Liver (tissue), 8 donors: ENCODE measurements at regions not wholly inside any gene's neighbourhood (a gene's known extent, or its start where the extent isn't known, plus 50 kb on each side); places are given as distances from the start of the nearest gene placed in this dataset.
A peak's percentile ranks its signal among the peaks of the same experiment; 100 is the strongest.

ENCODE experiments used
- DNase-seq: peaks from one replicate; pipeline ENCODE4 v3.0.0-alpha.2; 2017; ENCODE audit warnings: low spot score
- H3K27ac ChIP-seq, 2 donors: one replicate each; pipeline ENCODE4 v1.7.0; 2013; ENCODE audit warnings: inconsistent platforms in 2 of 2, low read length in 2 of 2, control low read depth in 1 of 2, low read depth in 1 of 2, mild to moderate bottlenecking in 1 of 2
- H3K27me3 ChIP-seq, 4 donors: one replicate each; pipeline versions ENCODE4 v1.6.1 to v1.7.0; 2013; ENCODE audit warnings: low read length in 3 of 4, inconsistent platforms in 1 of 4, mild to moderate bottlenecking in 1 of 4, moderate library complexity in 1 of 4; ENCODE audit not compliant: control insufficient read depth in 4 of 4, insufficient read depth in 4 of 4
- H3K36me3 ChIP-seq, 4 donors: one replicate each; pipeline versions ENCODE4 v1.6.1 to v1.7.0; 2013; ENCODE audit warnings: low read length in 3 of 4, mild to moderate bottlenecking in 3 of 4, low read depth in 1 of 4, moderate library complexity in 1 of 4; ENCODE audit not compliant: control insufficient read depth in 4 of 4, insufficient read depth in 3 of 4
- H3K4me1 ChIP-seq, 4 donors: one replicate each; pipeline versions ENCODE4 v1.6.1 to v1.7.0; 2013; ENCODE audit warnings: low read length in 3 of 4, mild to moderate bottlenecking in 3 of 4, moderate library complexity in 1 of 4; ENCODE audit not compliant: control insufficient read depth in 4 of 4, insufficient read depth in 4 of 4
- H3K4me3 ChIP-seq, 3 donors: one replicate each; pipeline versions ENCODE4 v1.6.1 to v1.7.0; 2013; ENCODE audit warnings: low read length in 3 of 3, control low read depth in 1 of 3, low read depth in 1 of 3, mild to moderate bottlenecking in 1 of 3
- H3K9ac ChIP-seq, 2 donors: one replicate each; pipeline ENCODE4 v1.7.0; 2013; ENCODE audit warnings: low read length in 2 of 2, mild to moderate bottlenecking in 2 of 2, moderate library complexity in 2 of 2, control low read depth in 1 of 2, low read depth in 1 of 2
- H3K9me3 ChIP-seq, 4 donors: one replicate each; pipeline versions ENCODE4 v1.6.1 to v1.7.0; 2013; ENCODE audit warnings: low read length in 3 of 4; ENCODE audit not compliant: control insufficient read depth in 4 of 4
- EGR1 ChIP-seq, 2 donors: IDR thresholded peaks; 2 replicates each; pipeline ENCODE4 v1.6.1; 2016 to 2018; ENCODE audit warnings: antibody characterized with exemption in 2 of 2, low read depth in 2 of 2
- FOXA1 ChIP-seq: IDR thresholded peaks from 2 replicates; pipeline ENCODE4 v1.6.1; 2016; ENCODE audit warnings: antibody characterized with exemption
- FOXA2 ChIP-seq: IDR thresholded peaks from 2 replicates; pipeline ENCODE4 v1.6.1; 2016; ENCODE audit warnings: antibody characterized with exemption
- GABPA ChIP-seq, 2 donors: IDR thresholded peaks in 1 of 2; conservative IDR thresholded peaks in 1 of 2; 2 replicates each; pipeline ENCODE4 v1.6.1; 2016; ENCODE audit warnings: antibody characterized with exemption in 2 of 2, mild to moderate bottlenecking in 1 of 2, moderate library complexity in 1 of 2
- HNF4A ChIP-seq, 2 donors: conservative IDR thresholded peaks; 2 replicates each; pipeline ENCODE4 v1.6.1; 2016; ENCODE audit warnings: antibody characterized with exemption in 2 of 2, mild to moderate bottlenecking in 2 of 2
- HNF4G ChIP-seq: IDR thresholded peaks from 2 replicates; pipeline ENCODE4 v1.6.1; 2016; ENCODE audit warnings: antibody characterized with exemption
- JUND ChIP-seq, 2 donors: IDR thresholded peaks; 2 replicates each; pipeline ENCODE4 v1.6.1; 2016; ENCODE audit warnings: antibody characterized with exemption in 2 of 2
- NR2F2 ChIP-seq: IDR thresholded peaks from 2 replicates; pipeline ENCODE4 v1.6.1; 2016; ENCODE audit warnings: antibody characterized with exemption
- RAD21 ChIP-seq, 2 donors: IDR thresholded peaks; 2 replicates each; pipeline ENCODE4 v1.6.1; 2016; ENCODE audit warnings: antibody characterized with exemption in 2 of 2, mild to moderate bottlenecking in 2 of 2
- RXRA ChIP-seq, 2 donors: IDR thresholded peaks; 2 replicates each; pipeline ENCODE4 v1.6.1; 2017 to 2018; ENCODE audit warnings: antibody characterized with exemption in 2 of 2, mild to moderate bottlenecking in 1 of 2
- SP1 ChIP-seq: IDR thresholded peaks from 2 replicates; pipeline ENCODE4 v1.6.1; 2018; ENCODE audit warnings: antibody characterized with exemption, mild to moderate bottlenecking
- TAF1 ChIP-seq: conservative IDR thresholded peaks from 2 replicates; pipeline ENCODE4 v1.6.1; 2016; ENCODE audit warnings: antibody characterized with exemption, mild to moderate bottlenecking
- YY1 ChIP-seq: IDR thresholded peaks from 2 replicates; pipeline ENCODE4 v1.6.1; 2016; ENCODE audit warnings: antibody characterized with exemption, mild to moderate bottlenecking
- ZBTB33 ChIP-seq: IDR thresholded peaks from 2 replicates; pipeline ENCODE4 v1.6.1; 2016; ENCODE audit warnings: antibody characterized with exemption
- whole genome bisulfite sequencing: extraction: QIAGEN DNeasy Blood & Tissue Kit; methylation state at CpG from one replicate; pipeline ENCODE4 v1.1.7; 2013; 5-methylcytosine and 5-hydroxymethylcytosine counted together
- TF ChIP-seq, protein P1 (sequence below): fragments of 150-350 bp; IDR thresholded peaks from 2 replicates; pipeline ENCODE4 v1.5.1; 2017; ENCODE audit warnings: improper control_type of control experiment, low read depth, low read length; ENCODE audit not compliant: missing input control
- TF ChIP-seq, protein P2 (sequence below): IDR thresholded peaks from 2 replicates; pipeline ENCODE4 v1.6.1; 2016; ENCODE audit warnings: antibody characterized with exemption, mild to moderate bottlenecking
- TF ChIP-seq, protein P3 (sequence below): IDR thresholded peaks from 2 replicates; pipeline ENCODE4 v1.6.1; 2016; ENCODE audit warnings: antibody characterized with exemption
- TF ChIP-seq, protein P4 (sequence below): IDR thresholded peaks from 2 replicates; pipeline ENCODE4 v1.6.1; 2016; ENCODE audit warnings: antibody characterized with exemption
- donor health status: healthy.
- donor health status: healthy.
- donor health status: healthy.
- donor health status: healthy.
- donor health status: healthy.

- no peaks in the 10 kb centered on the region for H3K27me3 ChIP-seq
- 44% methylated on average over 1 of the region's 1 CpG for WGBS
- no peak overlapping the region for H3K9ac ChIP-seq
- TF ChIP-seq GABPA (IDR thresholded peaks at IDR 0.05 in 1 of 2, conservative IDR thresholded peaks at IDR 0.05 in 1 of 2) = no peak
- no peak for TF ChIP-seq HNF4G
- TF ChIP-seq EGR1 (IDR thresholded peaks at IDR 0.05; ENCODE audit: low read depth in 2 of 2) = no peak
- no peak for TF ChIP-seq RXRA (IDR thresholded peaks at IDR 0.05)
- TF ChIP-seq, protein P1, sequence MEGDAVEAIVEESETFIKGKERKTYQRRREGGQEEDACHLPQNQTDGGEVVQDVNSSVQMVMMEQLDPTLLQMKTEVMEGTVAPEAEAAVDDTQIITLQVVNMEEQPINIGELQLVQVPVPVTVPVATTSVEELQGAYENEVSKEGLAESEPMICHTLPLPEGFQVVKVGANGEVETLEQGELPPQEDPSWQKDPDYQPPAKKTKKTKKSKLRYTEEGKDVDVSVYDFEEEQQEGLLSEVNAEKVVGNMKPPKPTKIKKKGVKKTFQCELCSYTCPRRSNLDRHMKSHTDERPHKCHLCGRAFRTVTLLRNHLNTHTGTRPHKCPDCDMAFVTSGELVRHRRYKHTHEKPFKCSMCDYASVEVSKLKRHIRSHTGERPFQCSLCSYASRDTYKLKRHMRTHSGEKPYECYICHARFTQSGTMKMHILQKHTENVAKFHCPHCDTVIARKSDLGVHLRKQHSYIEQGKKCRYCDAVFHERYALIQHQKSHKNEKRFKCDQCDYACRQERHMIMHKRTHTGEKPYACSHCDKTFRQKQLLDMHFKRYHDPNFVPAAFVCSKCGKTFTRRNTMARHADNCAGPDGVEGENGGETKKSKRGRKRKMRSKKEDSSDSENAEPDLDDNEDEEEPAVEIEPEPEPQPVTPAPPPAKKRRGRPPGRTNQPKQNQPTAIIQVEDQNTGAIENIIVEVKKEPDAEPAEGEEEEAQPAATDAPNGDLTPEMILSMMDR = no peak
- TF ChIP-seq, protein P2, sequence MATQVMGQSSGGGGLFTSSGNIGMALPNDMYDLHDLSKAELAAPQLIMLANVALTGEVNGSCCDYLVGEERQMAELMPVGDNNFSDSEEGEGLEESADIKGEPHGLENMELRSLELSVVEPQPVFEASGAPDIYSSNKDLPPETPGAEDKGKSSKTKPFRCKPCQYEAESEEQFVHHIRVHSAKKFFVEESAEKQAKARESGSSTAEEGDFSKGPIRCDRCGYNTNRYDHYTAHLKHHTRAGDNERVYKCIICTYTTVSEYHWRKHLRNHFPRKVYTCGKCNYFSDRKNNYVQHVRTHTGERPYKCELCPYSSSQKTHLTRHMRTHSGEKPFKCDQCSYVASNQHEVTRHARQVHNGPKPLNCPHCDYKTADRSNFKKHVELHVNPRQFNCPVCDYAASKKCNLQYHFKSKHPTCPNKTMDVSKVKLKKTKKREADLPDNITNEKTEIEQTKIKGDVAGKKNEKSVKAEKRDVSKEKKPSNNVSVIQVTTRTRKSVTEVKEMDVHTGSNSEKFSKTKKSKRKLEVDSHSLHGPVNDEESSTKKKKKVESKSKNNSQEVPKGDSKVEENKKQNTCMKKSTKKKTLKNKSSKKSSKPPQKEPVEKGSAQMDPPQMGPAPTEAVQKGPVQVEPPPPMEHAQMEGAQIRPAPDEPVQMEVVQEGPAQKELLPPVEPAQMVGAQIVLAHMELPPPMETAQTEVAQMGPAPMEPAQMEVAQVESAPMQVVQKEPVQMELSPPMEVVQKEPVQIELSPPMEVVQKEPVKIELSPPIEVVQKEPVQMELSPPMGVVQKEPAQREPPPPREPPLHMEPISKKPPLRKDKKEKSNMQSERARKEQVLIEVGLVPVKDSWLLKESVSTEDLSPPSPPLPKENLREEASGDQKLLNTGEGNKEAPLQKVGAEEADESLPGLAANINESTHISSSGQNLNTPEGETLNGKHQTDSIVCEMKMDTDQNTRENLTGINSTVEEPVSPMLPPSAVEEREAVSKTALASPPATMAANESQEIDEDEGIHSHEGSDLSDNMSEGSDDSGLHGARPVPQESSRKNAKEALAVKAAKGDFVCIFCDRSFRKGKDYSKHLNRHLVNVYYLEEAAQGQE = no peak
- TF ChIP-seq FOXA2 = no peak
- no peak for TF ChIP-seq NR2F2
- TF ChIP-seq FOXA1 = no peak
- TF ChIP-seq, protein P3, sequence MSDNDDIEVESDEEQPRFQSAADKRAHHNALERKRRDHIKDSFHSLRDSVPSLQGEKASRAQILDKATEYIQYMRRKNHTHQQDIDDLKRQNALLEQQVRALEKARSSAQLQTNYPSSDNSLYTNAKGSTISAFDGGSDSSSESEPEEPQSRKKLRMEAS = no peak
- no peak for TF ChIP-seq YY1
- no peak for TF ChIP-seq ZBTB33
- TF ChIP-seq TAF1 = no peak
- TF ChIP-seq SP1 = no peak
- TF ChIP-seq, protein P4, sequence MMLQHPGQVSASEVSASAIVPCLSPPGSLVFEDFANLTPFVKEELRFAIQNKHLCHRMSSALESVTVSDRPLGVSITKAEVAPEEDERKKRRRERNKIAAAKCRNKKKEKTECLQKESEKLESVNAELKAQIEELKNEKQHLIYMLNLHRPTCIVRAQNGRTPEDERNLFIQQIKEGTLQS = no peak
- no peak for TF ChIP-seq HNF4A (conservative IDR thresholded peaks at IDR 0.05)
- TF ChIP-seq JUND (IDR thresholded peaks at IDR 0.05) = no peak
- TF ChIP-seq RAD21 (IDR thresholded peaks at IDR 0.05) = no peak
- H3K27ac ChIP-seq = no peak overlapping the region
- no peaks in the 10 kb centered on the region for H3K36me3 ChIP-seq
- H3K9me3 ChIP-seq = no peaks in the 10 kb centered on the region
- no peak for DNase-seq
- H3K4me3 ChIP-seq = no peak overlapping the region
- peaks cover 0 to 11% (median 5%) of the 10 kb centered on the region in 4 donors for H3K4me1 ChIP-seq
Measured at GRCh38 chr3:10683106-10683505, 132.9 kb upstream of the SLC6A11 start.

- no peak for DNase-seq
- 82% methylated on average over 1 of the region's 1 CpG for WGBS
Measured at GRCh38 chr3:10688126-10688525, 127.9 kb upstream of the SLC6A11 start.

More at GRCh38 chr3:10688126-10688525, 127.9 kb upstream of the SLC6A11 start:
- Histone ChIP-seq H3K27ac (peak overlapping the region in 1 of 2 donors; percentile 1), H3K27me3 (no peaks in the 10 kb centered on the region), H3K9ac (no peak overlapping the region), H3K9me3 (no peaks in the 10 kb centered on the region), H3K4me1 (peaks cover 6 to 24% (median 16%) of the 10 kb centered on the region in 4 donors), H3K36me3 (no peaks in the 10 kb centered on the region), H3K4me3 (no peak overlapping the region)
- TF ChIP-seq RXRA (IDR thresholded peaks at IDR 0.05) (no peak), HNF4G (no peak), ZBTB33 (no peak)
- TF ChIP-seq, protein P4 = no peak
